ENCODE measurements at regions not wholly inside any gene's neighbourhood (a gene's known extent, or its start where the extent isn't known, plus 50 kb on each side); places are given as distances from the start of the nearest gene placed in this dataset.

DNA sequence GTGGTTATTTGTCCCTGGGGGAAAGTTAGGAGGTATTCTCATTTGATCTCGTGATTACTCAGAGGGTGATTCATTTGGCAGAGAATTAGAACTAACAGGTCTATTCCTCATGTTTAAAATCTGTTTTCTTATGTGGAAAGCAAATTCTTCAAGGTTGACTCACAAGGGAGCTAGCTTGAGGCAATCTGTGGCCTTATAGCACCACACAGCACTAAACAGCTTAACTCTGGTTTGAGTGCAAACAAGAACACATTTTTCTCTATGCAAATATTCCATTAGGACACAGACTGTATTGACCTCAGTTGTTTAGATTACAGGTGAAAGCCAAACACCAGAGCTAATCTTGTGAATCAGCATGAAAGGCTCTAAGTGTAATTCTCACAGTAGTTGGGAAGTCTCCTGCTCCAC, 694.4 kb upstream of the POU3F4 start:
- Histone ChIP-seq H3K9me1 (ENCODE audit: control insufficient read depth, extremely low read depth, insufficient read depth, low read length) (no peaks in the 10 kb centered on the region), H3K9ac (ENCODE audit: control insufficient read depth, extremely low read depth, insufficient read depth, low read length) (no peak overlapping the region), H3K4me1 (ENCODE audit: control insufficient read depth, extremely low read depth, insufficient read depth, low read length) (peaks cover 12% of the 10 kb centered on the region), H3K4me2 (ENCODE audit: control insufficient read depth, extremely low read depth, insufficient read depth, low read depth, low read length) (peak overlapping the region; percentile 5), H3K4me3 (ENCODE audit: control insufficient read depth in 2 of 3, extremely low read depth in 1 of 3, insufficient read depth in 2 of 3, low read depth in 1 of 3, low read length in 3 of 3) (no peak overlapping the region), H3K27ac (ENCODE audit: control insufficient read depth, insufficient read depth, low read length) (peak overlapping the region; percentile 6), H3K79me2 (ENCODE audit: control insufficient read depth, insufficient read depth, low read length) (no peaks in the 10 kb centered on the region), H3K27me3 (ENCODE audit: control insufficient read depth, extremely low read depth, insufficient read depth, low read length) (no peaks in the 10 kb centered on the region), H3K9me3 (ENCODE audit: control insufficient read depth, low read depth, low read length) (no peaks in the 10 kb centered on the region), H4K20me1 (ENCODE audit: control insufficient read depth, extremely low read depth, insufficient read depth, low read length) (no peaks in the 10 kb centered on the region), H3K36me3 (ENCODE audit: control insufficient read depth in 2 of 2, extremely low read depth in 1 of 2, insufficient read depth in 2 of 2, low read length in 2 of 2) (no peaks in the 10 kb centered on the region), H2AFZ (ENCODE audit: control insufficient read depth, low read length) (no peak overlapping the region)
- dilution Hi-C loops (cut with MboI; ENCODE audit: extremely low pct_ligation_motif_present, low sequenced_read_pairs) = no loop called here
- TF ChIP-seq, protein P1, sequence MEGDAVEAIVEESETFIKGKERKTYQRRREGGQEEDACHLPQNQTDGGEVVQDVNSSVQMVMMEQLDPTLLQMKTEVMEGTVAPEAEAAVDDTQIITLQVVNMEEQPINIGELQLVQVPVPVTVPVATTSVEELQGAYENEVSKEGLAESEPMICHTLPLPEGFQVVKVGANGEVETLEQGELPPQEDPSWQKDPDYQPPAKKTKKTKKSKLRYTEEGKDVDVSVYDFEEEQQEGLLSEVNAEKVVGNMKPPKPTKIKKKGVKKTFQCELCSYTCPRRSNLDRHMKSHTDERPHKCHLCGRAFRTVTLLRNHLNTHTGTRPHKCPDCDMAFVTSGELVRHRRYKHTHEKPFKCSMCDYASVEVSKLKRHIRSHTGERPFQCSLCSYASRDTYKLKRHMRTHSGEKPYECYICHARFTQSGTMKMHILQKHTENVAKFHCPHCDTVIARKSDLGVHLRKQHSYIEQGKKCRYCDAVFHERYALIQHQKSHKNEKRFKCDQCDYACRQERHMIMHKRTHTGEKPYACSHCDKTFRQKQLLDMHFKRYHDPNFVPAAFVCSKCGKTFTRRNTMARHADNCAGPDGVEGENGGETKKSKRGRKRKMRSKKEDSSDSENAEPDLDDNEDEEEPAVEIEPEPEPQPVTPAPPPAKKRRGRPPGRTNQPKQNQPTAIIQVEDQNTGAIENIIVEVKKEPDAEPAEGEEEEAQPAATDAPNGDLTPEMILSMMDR (optimal IDR thresholded peaks at IDR 0.05 in 1 of 3, IDR thresholded peaks at IDR 0.05 in 1 of 3, conservative IDR thresholded peaks at IDR 0.05 in 1 of 3; ENCODE audit: extremely low read depth in 1 of 3, insufficient read depth in 2 of 3, low read length in 3 of 3) = no peak
- TF ChIP-seq EZH2 (IDR thresholded peaks at IDR 0.05; ENCODE audit: low read length) = no peak
- FAIRE-seq (peak; percentile 84), DNase-seq (ENCODE audit: low read depth, low spot score) (peak; percentile 85)

DNA sequence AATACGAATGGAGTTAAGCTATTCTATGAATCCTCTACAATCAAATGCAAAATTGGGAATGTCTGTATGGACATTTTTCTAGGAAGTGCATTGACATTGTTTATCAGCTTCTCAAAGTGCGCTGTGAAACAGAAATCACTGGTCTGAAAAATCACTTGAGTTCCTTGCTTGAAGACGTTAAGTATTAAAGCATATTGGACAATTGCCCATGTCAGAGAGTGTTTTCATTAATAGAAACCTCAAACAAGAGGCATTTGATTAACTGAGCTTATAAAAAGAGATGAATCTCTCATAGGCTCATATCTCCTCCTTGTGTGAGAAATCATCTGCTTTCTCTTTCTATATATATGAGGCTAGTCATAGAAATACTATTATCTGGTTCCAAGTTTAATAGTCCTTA, 692.1 kb upstream of the POU3F4 start:
- no peak overlapping the region for H3K4me2 ChIP-seq (ENCODE audit: control insufficient read depth, extremely low read depth, insufficient read depth, low read depth, low read length)
- dilution Hi-C loops (cut with MboI; ENCODE audit: extremely low pct_ligation_motif_present, low sequenced_read_pairs) = no loop called here
- no peak overlapping the region for H3K4me3 ChIP-seq (ENCODE audit: control insufficient read depth in 2 of 3, extremely low read depth in 1 of 3, insufficient read depth in 2 of 3, low read depth in 1 of 3, low read length in 3 of 3)
- no peaks in the 10 kb centered on the region for H4K20me1 ChIP-seq (ENCODE audit: control insufficient read depth, extremely low read depth, insufficient read depth, low read length)
- DNase-seq (ENCODE audit: low read depth, low spot score) (no peak), FAIRE-seq (no peak)
- H3K9me1 ChIP-seq (ENCODE audit: control insufficient read depth, extremely low read depth, insufficient read depth, low read length) = no peaks in the 10 kb centered on the region
- no peaks in the 10 kb centered on the region for H3K9me3 ChIP-seq (ENCODE audit: control insufficient read depth, low read depth, low read length)
- peaks cover 12% of the 10 kb centered on the region for H3K4me1 ChIP-seq (ENCODE audit: control insufficient read depth, extremely low read depth, insufficient read depth, low read length)
- TF ChIP-seq, protein P1 (optimal IDR thresholded peaks at IDR 0.05 in 1 of 3, IDR thresholded peaks at IDR 0.05 in 1 of 3, conservative IDR thresholded peaks at IDR 0.05 in 1 of 3; ENCODE audit: extremely low read depth in 1 of 3, insufficient read depth in 2 of 3, low read length in 3 of 3) = no peak
- no peak for TF ChIP-seq EZH2 (IDR thresholded peaks at IDR 0.05; ENCODE audit: low read length)
- no peak overlapping the region for H3K27ac ChIP-seq (ENCODE audit: control insufficient read depth, insufficient read depth, low read length)
- no peaks in the 10 kb centered on the region for H3K27me3 ChIP-seq (ENCODE audit: control insufficient read depth, extremely low read depth, insufficient read depth, low read length)
- H2AFZ ChIP-seq (ENCODE audit: control insufficient read depth, low read length) = no peak overlapping the region
- no peaks in the 10 kb centered on the region for H3K36me3 ChIP-seq (ENCODE audit: control insufficient read depth in 2 of 2, extremely low read depth in 1 of 2, insufficient read depth in 2 of 2, low read length in 2 of 2)
- no peak overlapping the region for H3K9ac ChIP-seq (ENCODE audit: control insufficient read depth, extremely low read depth, insufficient read depth, low read length)
- no peaks in the 10 kb centered on the region for H3K79me2 ChIP-seq (ENCODE audit: control insufficient read depth, insufficient read depth, low read length)
